Breast epithelium (tissue), 4 donors: ENCODE measurements at regions not wholly inside any gene's neighbourhood (a gene's known extent, or its start where the extent isn't known, plus 50 kb on each side); places are given as distances from the start of the nearest gene placed in this dataset.

Experiments
- DNase-seq, 2 donors: peaks; one replicate each; pipeline ENCODE4 v3.0.0-alpha.2; 2019; ENCODE audit warnings: low spot score in 2 of 2
- H3K27ac ChIP-seq, 2 donors: fragments of 200-600 bp; sonication (generic) in 1 of 2; one replicate each; pipeline ENCODE4 v1.5.1; 2016 to 2019; ENCODE audit warnings: mild to moderate bottlenecking in 1 of 2
- H3K27me3 ChIP-seq, 2 donors: fragments of 200-600 bp; sonication (generic) in 1 of 2; one replicate each; pipeline versions ENCODE4 v1.5.1 to v1.6.0; 2017 to 2019; ENCODE audit warnings: control low read depth in 1 of 2, mild to moderate bottlenecking in 1 of 2
- H3K36me3 ChIP-seq: fragments of 200-600 bp; one replicate; pipeline ENCODE4 v1.5.1; 2019
- H3K4me1 ChIP-seq, 2 donors: fragments of 200-600 bp; sonication (generic); one replicate each; pipeline ENCODE4 v1.5.1; 2016 to 2019; ENCODE audit warnings: control low read depth in 1 of 2
- H3K4me3 ChIP-seq, 3 donors: fragments of 200-600 bp; sonication (generic); 1 replicate in 2 of 3; 2 replicates in 1 of 3; pipeline ENCODE4 v1.5.1; 2016 to 2019; ENCODE audit warnings: mild to moderate bottlenecking in 3 of 3, moderate library complexity in 2 of 3
- H3K9me3 ChIP-seq, 2 donors: fragments of 200-600 bp; sonication (generic) in 1 of 2; one replicate each; pipeline ENCODE4 v1.5.1; 2016 to 2019; ENCODE audit warnings: control low read depth in 1 of 2
- CTCF ChIP-seq, 3 donors: fragments of 450-650 bp; IDR thresholded peaks; one replicate each; pipeline ENCODE4 v1.5.1; 2016 to 2017; ENCODE audit warnings: antibody characterized with exemption in 3 of 3, mild to moderate bottlenecking in 3 of 3, moderate library complexity in 3 of 3
- POLR2A ChIP-seq: fragments of 450-650 bp; IDR thresholded peaks from one replicate; pipeline ENCODE4 v1.6.1; 2016; ENCODE audit warnings: antibody characterized with exemption, mild to moderate bottlenecking, moderate library complexity
- POLR2AphosphoS5 ChIP-seq, 3 donors: sonication (generic); formaldehyde crosslinking; IDR thresholded peaks; one replicate each; pipeline ENCODE4 v1.6.1; 2017; ENCODE audit warnings: antibody characterized with exemption in 3 of 3
- intact Hi-C: fragments of 100-400 bp; cut with DNase I; formaldehyde crosslinking; loops from one replicate; pipeline ENCODE4 v1.15.1; 2023; ENCODE audit warnings: low total_unique reads

GRCh38 chr22:44606126-44606525 lies 95.9 kb upstream of the PRR5 start:
- peaks cover 0 to 34% of the 10 kb centered on the region in 2 donors for H3K27me3 ChIP-seq
- no peak overlapping the region for H3K4me3 ChIP-seq
- H3K27ac ChIP-seq, result no peak overlapping the region
- intact Hi-C loops, result no loop called here
- no peak for DNase-seq
- H3K4me1 ChIP-seq, result no peaks in the 10 kb centered on the region
- peaks cover 3 to 6% of the 10 kb centered on the region in 2 donors for H3K9me3 ChIP-seq
- no peak for TF ChIP-seq CTCF (IDR thresholded peaks at IDR 0.05)
- no peaks in the 10 kb centered on the region for H3K36me3 ChIP-seq

- Histone ChIP-seq H3K36me3 (no peaks in the 10 kb centered on the region), H3K9me3 (peaks cover 0 to 3% of the 10 kb centered on the region in 2 donors), H3K4me1 (no peaks in the 10 kb centered on the region), H3K27ac (no peak overlapping the region), H3K4me3 (no peak overlapping the region), H3K27me3 (peaks cover 0 to 34% of the 10 kb centered on the region in 2 donors)
- TF ChIP-seq POLR2AphosphoS5 (IDR thresholded peaks at IDR 0.05) (no peak), CTCF (IDR thresholded peaks at IDR 0.05) (no peak), POLR2A (no peak)
- intact Hi-C loops, result no loop called here
- no peak for DNase-seq
Observed at GRCh38 chr22:44605486-44605885, 96.5 kb upstream of the PRR5 start.

GRCh38 chr22:44604991-44605390 lies 97.0 kb upstream of the PRR5 start:
- Histone ChIP-seq H3K4me3 (no peak overlapping the region), H3K27me3 (peaks cover 0 to 34% of the 10 kb centered on the region in 2 donors), H3K9me3 (peaks cover 0 to 3% of the 10 kb centered on the region in 2 donors), H3K27ac (no peak overlapping the region), H3K36me3 (no peaks in the 10 kb centered on the region), H3K4me1 (no peaks in the 10 kb centered on the region)
- intact Hi-C loops, result no loop called here
- TF ChIP-seq CTCF (IDR thresholded peaks at IDR 0.05) (no peak), POLR2AphosphoS5 (IDR thresholded peaks at IDR 0.05) (no peak), POLR2A (no peak)
- no peak for DNase-seq

- DNase-seq, result no peak
- no peaks in the 10 kb centered on the region for H3K36me3 ChIP-seq
- H3K9me3 ChIP-seq, result no peaks in the 10 kb centered on the region
- intact Hi-C loops, result no loop called here
- no peaks in the 10 kb centered on the region for H3K4me1 ChIP-seq
- TF ChIP-seq POLR2A (no peak), CTCF (IDR thresholded peaks at IDR 0.05) (no peak), POLR2AphosphoS5 (IDR thresholded peaks at IDR 0.05) (no peak)
- H3K4me3 ChIP-seq, result no peak overlapping the region
- peaks cover 0 to 34% of the 10 kb centered on the region in 2 donors for H3K27me3 ChIP-seq
- no peak overlapping the region for H3K27ac ChIP-seq
Observed at GRCh38 chr22:44604455-44604854, 97.5 kb upstream of the PRR5 start.

- intact Hi-C loops, result no loop called here
- TF ChIP-seq POLR2A, result no peak
- TF ChIP-seq CTCF (IDR thresholded peaks at IDR 0.05), result no peak
- TF ChIP-seq POLR2AphosphoS5 (IDR thresholded peaks at IDR 0.05), result no peak
- DNase-seq, result no peak
- no peaks in the 10 kb centered on the region for H3K4me1 ChIP-seq
- H3K27ac ChIP-seq, result no peak overlapping the region
- H3K36me3 ChIP-seq, result no peaks in the 10 kb centered on the region
- H3K4me3 ChIP-seq, result no peak overlapping the region
- no peaks in the 10 kb centered on the region for H3K9me3 ChIP-seq
- peaks cover 0 to 33% of the 10 kb centered on the region in 2 donors for H3K27me3 ChIP-seq
Observed at GRCh38 chr22:44603767-44604166, 98.2 kb upstream of the PRR5 start.
